Ishikawa (cell line): ENCODE measurements at regions not wholly inside any gene's neighbourhood (a gene's known extent, or its start where the extent isn't known, plus 50 kb on each side); places are given as distances from the start of the nearest gene placed in this dataset.

Source experiments
- CEBPB ChIP-seq: IDR thresholded peaks from 2 replicates; pipeline ENCODE4 v1.6.1; 2012
- CREB1 ChIP-seq: IDR thresholded peaks from 2 replicates; pipeline ENCODE4 v1.6.1; 2012; ENCODE audit warnings: low read depth
- EGR1 ChIP-seq: IDR thresholded peaks from 2 replicates; pipeline ENCODE4 v1.6.1; 2012
- EP300 ChIP-seq: IDR thresholded peaks from 2 replicates; pipeline ENCODE4 v1.6.1; 2012; ENCODE audit warnings: borderline replicate concordance
- FOXM1 ChIP-seq: IDR thresholded peaks from 2 replicates; pipeline ENCODE4 v1.6.1; 2012; ENCODE audit warnings: low read depth, borderline replicate concordance
- MAX ChIP-seq: IDR thresholded peaks from 2 replicates; pipeline ENCODE4 v1.6.1; 2012
- NFIC ChIP-seq: IDR thresholded peaks from 2 replicates; pipeline ENCODE4 v1.6.1; 2012
- RAD21 ChIP-seq: IDR thresholded peaks from 2 replicates; pipeline ENCODE4 v1.6.1; 2012; ENCODE audit warnings: low read depth
- REST ChIP-seq: IDR thresholded peaks from 2 replicates; pipeline ENCODE4 v1.6.1; 2012; ENCODE audit warnings: low read depth, mild to moderate bottlenecking
- TAF1 ChIP-seq: IDR thresholded peaks from 2 replicates; pipeline ENCODE4 v1.6.1; 2012; ENCODE audit warnings: low read depth, mild to moderate bottlenecking
- TCF12 ChIP-seq: IDR thresholded peaks from 2 replicates; pipeline ENCODE4 v1.6.1; 2012; ENCODE audit warnings: low read depth
- TEAD4 ChIP-seq: IDR thresholded peaks from 2 replicates; pipeline ENCODE4 v1.6.1; 2012
- USF1 ChIP-seq: IDR thresholded peaks from 2 replicates; pipeline ENCODE4 v1.6.1; 2012
- YY1 ChIP-seq: IDR thresholded peaks from 2 replicates; pipeline ENCODE4 v1.6.1; 2012; ENCODE audit warnings: low read depth
- ZBTB7A ChIP-seq: IDR thresholded peaks from 2 replicates; pipeline ENCODE4 v1.6.1; 2012; ENCODE audit warnings: low read depth

GRCh38 chr20:24768713-24769601 lies 180.1 kb upstream of the CST7 start:
- TF ChIP-seq TAF1 (no peak), FOXM1 (no peak), EP300 (no peak), TCF12 (no peak)

GRCh38 chr20:24769878-24770627 lies 179.0 kb upstream of the CST7 start:
- TF ChIP-seq CREB1: no peak
- no peak for TF ChIP-seq CEBPB
- TF ChIP-seq RAD21: no peak
- TF ChIP-seq YY1: no peak
- no peak for TF ChIP-seq ZBTB7A
- TF ChIP-seq NFIC: no peak
- no peak for TF ChIP-seq TEAD4
- TF ChIP-seq TCF12: no peak
- no peak for TF ChIP-seq REST
- TF ChIP-seq TAF1: no peak
- TF ChIP-seq FOXM1: no peak
- TF ChIP-seq EP300: no peak
- TF ChIP-seq EGR1: no peak
- TF ChIP-seq USF1: no peak

- TF ChIP-seq CREB1 (no peak), EP300 (no peak), RAD21 (no peak)
These were observed 178.2 kb upstream of the CST7 start for GRCh38 chr20:24770628-24771541.

GRCh38 chr20:24771542-24772061 lies 177.5 kb upstream of the CST7 start:
- TF ChIP-seq NFIC: no peak
- no peak for TF ChIP-seq TAF1
- TF ChIP-seq YY1: no peak
- no peak for TF ChIP-seq ZBTB7A
- no peak for TF ChIP-seq EP300
- TF ChIP-seq CEBPB: no peak
- TF ChIP-seq TCF12: no peak
- no peak for TF ChIP-seq CREB1
- no peak for TF ChIP-seq MAX
- TF ChIP-seq USF1: no peak
- TF ChIP-seq EGR1: no peak
- no peak for TF ChIP-seq REST
- TF ChIP-seq RAD21: no peak
- no peak for TF ChIP-seq FOXM1
- TF ChIP-seq TEAD4: no peak

GRCh38 chr20:24772667-24773066 lies 176.4 kb upstream of the CST7 start:
- TF ChIP-seq REST (no peak), TEAD4 (no peak), EP300 (no peak), MAX (no peak), CEBPB (no peak), YY1 (no peak), ZBTB7A (no peak), NFIC (no peak), TAF1 (no peak), RAD21 (no peak), USF1 (no peak), EGR1 (no peak), TCF12 (no peak), FOXM1 (no peak), CREB1 (no peak)
